Mesodermal cell (in vitro differentiated cells): ENCODE measurements at regions not wholly inside any gene's neighbourhood (a gene's known extent, or its start where the extent isn't known, plus 50 kb on each side); places are given as distances from the start of the nearest gene placed in this dataset.

Experiments used
- H3K27ac ChIP-seq: 2 replicates; pipeline ENCODE4 v1.7.0; 2013; ENCODE audit warnings: mild to moderate bottlenecking, low read depth, low read length, moderate library complexity; ENCODE audit not compliant: severe bottlenecking
- H3K36me3 ChIP-seq: 2 replicates; pipeline ENCODE4 v1.7.1; 2013; ENCODE audit warnings: mild to moderate bottlenecking, low read length, moderate library complexity; ENCODE audit not compliant: control insufficient read depth, insufficient read depth
- H3K4me1 ChIP-seq: one replicate; pipeline ENCODE4 v1.7.1; 2013; ENCODE audit warnings: mild to moderate bottlenecking, low read length; ENCODE audit not compliant: insufficient read depth, control insufficient read depth, poor library complexity, severe bottlenecking
- H3K4me3 ChIP-seq: 2 replicates; pipeline ENCODE4 v1.7.0; 2013; ENCODE audit warnings: low read length, control low read depth, mild to moderate bottlenecking; ENCODE audit not compliant: insufficient read depth, poor library complexity, severe bottlenecking; ENCODE audit errors: extremely low read depth
- H3K9me3 ChIP-seq: 2 replicates; pipeline ENCODE4 v1.7.1; 2013; ENCODE audit warnings: mild to moderate bottlenecking, low read length, moderate library complexity; ENCODE audit not compliant: control insufficient read depth
- WGBS, 2 experiments: methylation state at CpG; one replicate each; pipeline ENCODE4 v1.1.5; 2013; ENCODE audit warnings: missing lambda C conversion rate in 2 of 2; ENCODE audit not compliant: insufficient coverage in 2 of 2; 5-methylcytosine and 5-hydroxymethylcytosine counted together

DNA sequence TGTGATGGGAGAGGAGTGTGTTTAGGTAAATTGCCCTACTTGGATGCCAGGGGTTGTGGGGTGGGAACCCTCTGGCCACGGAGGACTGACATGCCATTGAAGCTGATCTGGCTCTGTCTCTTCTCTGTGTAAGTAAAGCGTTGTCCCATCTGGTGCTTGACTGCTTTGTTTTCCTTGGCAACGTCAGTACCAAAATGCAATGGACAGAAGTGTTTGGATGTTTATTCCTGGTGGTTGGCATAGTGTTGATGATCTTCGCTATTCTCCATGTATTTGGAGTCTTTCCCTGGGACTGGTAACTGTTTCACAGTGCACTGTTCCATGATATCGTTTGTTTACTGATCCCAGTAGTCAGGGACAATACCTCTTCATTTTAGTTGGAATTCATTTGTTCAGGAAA lies 130.5 kb upstream of the MCTP2 start:
- Histone ChIP-seq H3K4me3 (no peak overlapping the region), H3K4me1 (no peaks in the 10 kb centered on the region), H3K36me3 (no peaks in the 10 kb centered on the region), H3K27ac (no peak overlapping the region), H3K9me3 (no peaks in the 10 kb centered on the region)
- WGBS, 2 experiments = 94 to 96% methylated on average over 3 to 5 of the region's 5 CpGs

- H3K27ac ChIP-seq = peak overlapping the region; percentile 13
- no peaks in the 10 kb centered on the region for H3K4me1 ChIP-seq
- H3K9me3 ChIP-seq = no peaks in the 10 kb centered on the region
- WGBS, 2 experiments = no CpG with 5 or more reads among the region's 3 CpGs
- no peaks in the 10 kb centered on the region for H3K36me3 ChIP-seq
- no peak overlapping the region for H3K4me3 ChIP-seq
Observed at GRCh38 chr15:94099574-94099960, 131.8 kb upstream of the MCTP2 start.

- no peak overlapping the region for H3K4me3 ChIP-seq
- H3K4me1 ChIP-seq = no peaks in the 10 kb centered on the region
- H3K27ac ChIP-seq = peak overlapping the region; percentile 13
- WGBS, 2 experiments = 90 to 94% methylated on average over 4 of the region's 5 CpGs
- no peaks in the 10 kb centered on the region for H3K9me3 ChIP-seq
- H3K36me3 ChIP-seq = no peaks in the 10 kb centered on the region
Observed at GRCh38 chr15:94098921-94099573, 132.3 kb upstream of the MCTP2 start.

DNA sequence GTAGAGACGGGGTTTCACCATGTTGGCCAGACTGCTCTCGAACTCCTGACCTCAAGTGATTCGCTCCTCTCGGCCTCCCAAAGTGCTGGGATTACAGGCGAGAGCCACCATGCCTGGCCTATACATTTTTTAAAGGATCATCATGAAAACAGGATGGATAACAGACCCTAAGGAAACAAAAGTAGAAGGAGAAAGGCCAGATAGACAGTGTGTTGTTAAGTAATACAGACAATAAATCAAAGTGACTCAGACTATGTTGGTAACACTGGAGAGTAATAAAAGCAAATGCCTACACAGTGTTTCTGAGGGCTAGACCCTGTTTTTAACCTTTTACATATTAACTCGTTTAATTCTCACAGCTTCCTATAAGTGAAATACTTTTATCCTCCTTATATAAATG lies 133.8 kb upstream of the MCTP2 start:
- WGBS, 2 experiments = 93 to 96% methylated on average over 5 of the region's 6 CpGs

GRCh38 chr15:94094310-94094709 lies 137.1 kb upstream of the MCTP2 start:
- WGBS, 2 experiments = no CpG with 5 or more reads among the region's 1 CpG
- Histone ChIP-seq H3K4me3 (no peak overlapping the region), H3K27ac (no peak overlapping the region), H3K36me3 (no peaks in the 10 kb centered on the region), H3K4me1 (no peaks in the 10 kb centered on the region), H3K9me3 (no peaks in the 10 kb centered on the region)

More for the DNA sequence above, 133.8 kb upstream of the MCTP2 start:
- Histone ChIP-seq H3K4me1 (no peaks in the 10 kb centered on the region), H3K27ac (no peak overlapping the region), H3K36me3 (no peaks in the 10 kb centered on the region), H3K4me3 (no peak overlapping the region), H3K9me3 (no peaks in the 10 kb centered on the region)

DNA sequence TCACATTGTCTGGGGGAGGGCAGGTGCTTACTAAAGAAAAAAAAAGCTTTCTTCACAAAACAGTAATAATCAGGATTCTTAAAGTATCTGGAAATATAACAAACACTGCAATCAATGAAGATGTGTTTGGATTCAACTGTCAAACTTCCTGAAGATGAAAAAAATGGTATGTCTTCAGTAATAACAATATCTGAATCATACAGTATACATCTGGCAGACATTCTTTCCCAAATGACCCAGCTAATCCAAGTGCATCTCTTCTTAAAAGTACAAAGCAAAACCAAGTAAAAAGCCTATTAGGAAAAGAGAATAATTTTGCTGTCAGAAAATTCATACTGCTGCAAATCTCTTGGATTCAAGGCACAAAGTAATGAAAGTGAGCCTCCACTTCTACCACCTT lies 145.0 kb upstream of the MCTP2 start:
- Histone ChIP-seq H3K36me3 (no peaks in the 10 kb centered on the region), H3K4me1 (peaks cover 3% of the 10 kb centered on the region), H3K4me3 (no peak overlapping the region), H3K27ac (no peak overlapping the region), H3K9me3 (no peaks in the 10 kb centered on the region)

DNA sequence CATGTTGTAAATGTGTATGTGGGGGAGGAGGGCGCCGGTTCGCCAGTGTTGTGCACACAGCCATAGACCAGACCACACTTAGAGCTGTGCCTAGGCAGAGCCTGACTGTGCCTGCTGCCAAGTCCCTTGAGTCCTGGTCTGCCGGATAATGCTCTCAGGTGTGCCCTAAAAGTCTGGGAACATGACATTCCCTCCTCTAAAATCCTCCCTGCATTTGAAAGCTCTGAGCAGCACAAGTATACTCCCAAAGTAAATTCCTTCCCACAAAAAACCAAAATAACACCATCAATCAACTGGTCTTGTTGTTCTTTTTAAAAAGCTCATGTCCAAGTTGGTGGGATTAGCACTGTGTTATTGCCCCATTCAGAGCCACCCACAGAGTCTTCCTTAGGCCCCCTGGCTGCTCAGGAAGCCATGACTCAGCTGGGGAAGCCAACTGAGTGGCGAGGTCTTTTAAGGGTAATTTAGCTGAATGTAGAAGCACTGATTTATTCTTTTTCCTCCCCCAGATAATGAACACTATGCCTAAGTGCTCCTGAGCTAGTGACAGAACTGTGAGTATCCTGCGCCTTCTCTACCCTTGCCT lies 147.8 kb upstream of the MCTP2 start:
- WGBS, 2 experiments = 75 to 90% methylated on average over 1 to 4 of the region's 6 CpGs
- Histone ChIP-seq H3K4me1 (peaks cover 3% of the 10 kb centered on the region), H3K9me3 (no peaks in the 10 kb centered on the region), H3K4me3 (no peak overlapping the region), H3K27ac (no peak overlapping the region), H3K36me3 (no peaks in the 10 kb centered on the region)

GRCh38 chr15:94081829-94082228 lies 149.5 kb upstream of the MCTP2 start:
- H3K36me3 ChIP-seq = no peaks in the 10 kb centered on the region
- WGBS, 2 experiments = 97 to 100% methylated on average over 1 to 3 of the region's 4 CpGs
- peaks cover 3% of the 10 kb centered on the region for H3K4me1 ChIP-seq
- no peaks in the 10 kb centered on the region for H3K9me3 ChIP-seq
- H3K27ac ChIP-seq = no peak overlapping the region
- H3K4me3 ChIP-seq = no peak overlapping the region

- H3K36me3 ChIP-seq = no peaks in the 10 kb centered on the region
- 94 to 98% methylated on average over 9 of the region's 14 CpGs for WGBS, 2 experiments
- peaks cover 3% of the 10 kb centered on the region for H3K4me1 ChIP-seq
- H3K4me3 ChIP-seq = no peak overlapping the region
- no peaks in the 10 kb centered on the region for H3K9me3 ChIP-seq
- H3K27ac ChIP-seq = no peak overlapping the region
Observed at GRCh38 chr15:94080989-94081605, 150.3 kb upstream of the MCTP2 start.

DNA sequence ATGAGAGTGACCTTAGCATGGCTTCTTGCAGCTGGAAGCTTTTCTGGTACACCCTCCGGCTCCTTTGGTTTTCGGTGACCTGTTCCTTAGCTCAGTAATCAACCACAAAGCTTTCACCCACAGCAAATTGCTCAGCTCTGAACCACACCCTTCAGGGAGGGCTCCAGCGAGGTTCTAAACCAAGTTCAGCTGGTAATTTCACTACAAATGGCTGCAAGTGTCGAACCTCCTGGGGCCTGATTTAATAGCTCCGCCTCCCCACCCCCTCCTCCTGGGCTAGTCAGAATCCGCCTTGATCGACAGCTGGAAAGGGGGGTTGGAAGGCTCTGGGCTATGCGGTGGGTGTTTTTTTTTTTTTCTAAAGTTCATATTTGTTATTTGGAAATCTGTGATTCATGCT lies 150.9 kb upstream of the MCTP2 start:
- Histone ChIP-seq H3K4me3 (no peak overlapping the region), H3K9me3 (no peaks in the 10 kb centered on the region), H3K27ac (no peak overlapping the region), H3K4me1 (peaks cover 3% of the 10 kb centered on the region), H3K36me3 (no peaks in the 10 kb centered on the region)
- WGBS, 2 experiments = 69 to 82% methylated on average over 2 of the region's 8 CpGs

DNA sequence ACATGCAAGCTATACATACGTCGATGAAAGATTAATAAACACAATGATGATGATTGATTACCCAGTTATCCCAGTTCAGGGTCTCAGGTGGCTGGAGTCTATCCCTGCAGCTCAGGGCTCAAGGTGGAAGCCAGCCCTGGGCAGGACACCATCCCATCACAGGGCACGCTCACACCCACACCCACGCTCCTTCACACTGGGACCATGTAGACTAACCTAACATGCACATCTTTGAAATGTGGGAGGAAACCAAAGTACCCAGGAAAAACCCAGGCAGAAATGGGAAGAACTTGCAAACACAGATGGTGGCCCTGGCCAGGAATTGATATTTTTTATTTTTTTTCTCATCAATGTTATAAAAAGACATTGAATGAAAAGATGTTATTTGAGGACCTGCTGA lies 151.4 kb upstream of the MCTP2 start:
- 93 to 100% methylated on average over 3 to 4 of the region's 4 CpGs for WGBS, 2 experiments
- Histone ChIP-seq H3K4me1 (peaks cover 3% of the 10 kb centered on the region), H3K27ac (no peak overlapping the region), H3K9me3 (no peaks in the 10 kb centered on the region), H3K36me3 (no peaks in the 10 kb centered on the region), H3K4me3 (no peak overlapping the region)
